BJ (cell line): ENCODE measurements at regions not wholly inside any gene's neighbourhood (a gene's known extent, or its start where the extent isn't known, plus 50 kb on each side); places are given as distances from the start of the nearest gene placed in this dataset.

Source experiments
- CTCF ChIA-PET: fragments of 350-600 bp; formaldehyde crosslinking; extraction: SDS; loops from one replicate; lab custom pipeline; 2021; ENCODE audit warnings: antibody characterized with exemption, inconsistent platforms; lab: Yijun Ruan, JAX
- POLR2A ChIA-PET: fragments of 300-600 bp; sonication (Branson Sonifier 250); formaldehyde crosslinking; extraction: SDS; loops from one replicate; lab custom pipeline; 2021; ENCODE audit warnings: antibody characterized with exemption; lab: Charles Lee
- DNase-seq: peaks from one replicate; pipeline ENCODE4 v3.0.0-alpha.2; 2011; ENCODE audit warnings: low read depth
- H3K27me3 ChIP-seq: 2 replicates; pipeline ENCODE4 v1.6.0; 2011; ENCODE audit warnings: low read length; ENCODE audit not compliant: control insufficient read depth, insufficient read depth
- H3K36me3 ChIP-seq: 2 replicates; pipeline ENCODE4 v1.5.1; 2011; ENCODE audit warnings: low read length; ENCODE audit not compliant: control insufficient read depth, insufficient read depth
- H3K4me3 ChIP-seq: 2 replicates; pipeline ENCODE4 v1.5.1; 2011; ENCODE audit warnings: low read depth, mild to moderate bottlenecking, control low read depth, low read length
- CTCF ChIP-seq: IDR thresholded peaks from 2 replicates; pipeline ENCODE4 v1.5.1; 2011; ENCODE audit warnings: low read depth, mild to moderate bottlenecking, control low read depth, inconsistent platforms, low read length, moderate library complexity; ENCODE audit not compliant: insufficient read depth

DNA sequence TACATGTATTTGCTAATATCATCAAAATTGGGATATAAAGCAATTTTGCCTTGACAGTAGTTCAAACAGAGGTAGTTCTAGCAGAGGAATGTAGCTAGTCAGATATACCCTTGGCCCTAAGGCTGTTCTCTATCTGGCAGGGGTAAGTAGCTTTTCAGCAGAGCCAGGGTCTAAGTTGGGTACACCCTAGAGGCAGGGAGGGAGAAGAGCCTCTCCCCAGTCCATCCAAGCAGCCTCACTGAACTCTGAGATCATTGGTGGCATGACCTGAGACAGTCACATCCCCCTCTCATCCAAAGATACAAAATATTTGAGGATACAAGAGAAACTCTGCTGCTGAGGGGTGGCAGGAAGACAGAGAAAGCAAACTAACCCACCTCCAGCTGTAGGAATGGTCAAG lies 343.7 kb downstream of the DHX15 start:
- Histone ChIP-seq H3K36me3 (no peaks in the 10 kb centered on the region), H3K27me3 (peaks cover 1% of the 10 kb centered on the region; the same call in 1 of the 2 replicates), H3K4me3 (no peak overlapping the region)
- no peak for TF ChIP-seq CTCF
- no peak for DNase-seq
- CTCF ChIA-PET, result no interaction called here
- POLR2A ChIA-PET, result no interaction called here

DNA sequence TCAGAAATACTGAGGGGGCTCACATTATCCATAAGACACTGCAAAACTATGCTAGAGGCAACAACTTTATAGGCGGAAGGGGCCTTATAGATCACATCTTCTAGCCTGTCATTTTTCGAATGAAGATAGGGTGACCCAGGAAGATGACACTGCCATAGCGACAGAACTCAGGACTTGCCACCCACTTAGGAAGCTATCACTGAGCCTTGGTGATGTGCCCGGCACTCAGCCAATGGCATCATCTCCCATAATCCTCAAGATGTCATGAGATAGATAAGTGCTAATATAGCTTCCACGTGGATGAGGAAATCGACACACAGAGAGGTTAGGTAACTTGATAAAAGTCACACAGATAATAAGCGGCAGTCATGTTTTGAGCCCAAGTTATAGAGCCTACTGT lies 346.6 kb downstream of the DHX15 start:
- Histone ChIP-seq H3K27me3 (no peaks in the 10 kb centered on the region), H3K36me3 (no peaks in the 10 kb centered on the region), H3K4me3 (no peak overlapping the region)
- TF ChIP-seq CTCF, result no peak
- ChIA-PET CTCF (no interaction called here), POLR2A (no interaction called here)
- no peak for DNase-seq

DNA sequence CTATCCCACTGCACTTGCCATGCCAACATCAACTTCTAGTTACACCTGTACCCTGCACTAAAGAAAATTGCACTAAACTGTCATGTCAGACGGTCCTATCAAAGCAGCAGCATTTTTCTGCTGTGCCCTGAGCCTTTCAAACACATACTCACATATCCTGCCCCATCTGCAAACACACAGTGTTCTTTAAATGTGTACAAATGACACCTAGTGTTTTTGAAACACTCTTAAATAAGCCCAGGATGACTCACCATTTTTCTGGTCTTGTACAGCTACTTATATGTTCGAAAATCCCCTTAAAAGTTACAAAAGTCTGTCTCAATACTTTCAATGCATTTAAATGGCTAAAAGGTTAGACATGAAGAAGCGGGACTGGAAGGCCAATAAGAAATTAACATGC lies 346.7 kb upstream of the PPARGC1A start:
- no peak overlapping the region for H3K4me3 ChIP-seq
- ChIA-PET POLR2A (no interaction called here), CTCF (no interaction called here)
- TF ChIP-seq CTCF, result no peak
- H3K27me3 ChIP-seq, result no peaks in the 10 kb centered on the region
- no peak for DNase-seq
- H3K36me3 ChIP-seq, result no peaks in the 10 kb centered on the region

DNA sequence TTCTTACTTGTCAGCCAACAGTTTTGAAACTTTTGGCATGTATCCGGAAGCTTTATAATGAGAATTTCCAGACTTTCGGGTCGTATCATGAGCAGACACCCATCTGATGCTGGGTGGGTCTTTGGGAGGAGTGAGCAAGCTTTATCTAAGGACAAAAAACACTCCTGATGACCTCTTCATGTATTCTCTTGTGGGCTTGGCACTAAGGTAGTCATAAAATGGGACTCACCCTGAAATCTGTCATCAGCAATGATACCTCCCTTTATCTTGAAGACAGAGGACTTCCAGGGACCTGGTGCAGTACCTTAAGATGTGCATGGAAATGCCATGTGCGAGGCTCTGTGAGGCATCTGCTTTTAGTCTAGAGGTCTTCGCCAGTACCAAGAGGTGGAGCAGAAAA lies 346.3 kb upstream of the PPARGC1A start:
- CTCF ChIA-PET, result no interaction called here
- no peak overlapping the region for H3K4me3 ChIP-seq
- no peaks in the 10 kb centered on the region for H3K36me3 ChIP-seq
- no peak for TF ChIP-seq CTCF
- POLR2A ChIA-PET, result no interaction called here
- H3K27me3 ChIP-seq, result no peaks in the 10 kb centered on the region
- no peak for DNase-seq

DNA sequence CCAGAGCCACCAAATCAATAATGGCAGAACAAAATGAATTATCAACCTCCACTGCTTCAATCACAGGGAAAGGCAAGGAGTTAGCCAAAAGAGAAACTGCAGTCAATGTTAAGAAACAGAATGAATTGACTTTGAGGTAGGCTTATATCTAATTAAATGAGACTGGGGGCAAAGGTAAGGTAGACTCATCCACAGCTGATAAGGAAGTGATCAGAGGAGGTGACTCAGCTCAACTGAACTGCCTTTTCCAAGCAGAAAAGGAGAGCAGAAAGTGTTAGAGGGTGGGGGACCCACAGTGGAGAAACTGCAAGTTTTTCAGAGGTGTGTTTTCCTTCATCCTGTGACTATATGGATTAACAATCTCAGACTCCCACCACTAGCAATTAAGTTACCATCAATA lies 345.8 kb upstream of the PPARGC1A start:
- Histone ChIP-seq H3K27me3 (no peaks in the 10 kb centered on the region), H3K4me3 (no peak overlapping the region), H3K36me3 (no peaks in the 10 kb centered on the region)
- no peak for DNase-seq
- POLR2A ChIA-PET, result no interaction called here
- TF ChIP-seq CTCF, result no peak
- CTCF ChIA-PET, result no interaction called here
